ENCODE measurements at regions not wholly inside any gene's neighbourhood (a gene's known extent, or its start where the extent isn't known, plus 50 kb on each side); places are given as distances from the start of the nearest gene placed in this dataset.

- TF ChIP-seq, protein P1, sequence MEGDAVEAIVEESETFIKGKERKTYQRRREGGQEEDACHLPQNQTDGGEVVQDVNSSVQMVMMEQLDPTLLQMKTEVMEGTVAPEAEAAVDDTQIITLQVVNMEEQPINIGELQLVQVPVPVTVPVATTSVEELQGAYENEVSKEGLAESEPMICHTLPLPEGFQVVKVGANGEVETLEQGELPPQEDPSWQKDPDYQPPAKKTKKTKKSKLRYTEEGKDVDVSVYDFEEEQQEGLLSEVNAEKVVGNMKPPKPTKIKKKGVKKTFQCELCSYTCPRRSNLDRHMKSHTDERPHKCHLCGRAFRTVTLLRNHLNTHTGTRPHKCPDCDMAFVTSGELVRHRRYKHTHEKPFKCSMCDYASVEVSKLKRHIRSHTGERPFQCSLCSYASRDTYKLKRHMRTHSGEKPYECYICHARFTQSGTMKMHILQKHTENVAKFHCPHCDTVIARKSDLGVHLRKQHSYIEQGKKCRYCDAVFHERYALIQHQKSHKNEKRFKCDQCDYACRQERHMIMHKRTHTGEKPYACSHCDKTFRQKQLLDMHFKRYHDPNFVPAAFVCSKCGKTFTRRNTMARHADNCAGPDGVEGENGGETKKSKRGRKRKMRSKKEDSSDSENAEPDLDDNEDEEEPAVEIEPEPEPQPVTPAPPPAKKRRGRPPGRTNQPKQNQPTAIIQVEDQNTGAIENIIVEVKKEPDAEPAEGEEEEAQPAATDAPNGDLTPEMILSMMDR (IDR thresholded peaks at IDR 0.05): no peak
- TF ChIP-seq EP300 (IDR thresholded peaks at IDR 0.05): no peak
- no peak for TF ChIP-seq POLR2AphosphoS5 (IDR thresholded peaks at IDR 0.05)
These were observed 253.4 kb downstream of the NR2F1-AS1 start for GRCh38 chr5:93327605-93328004.
